ENCODE measurements at regions not wholly inside any gene's neighbourhood (a gene's known extent, or its start where the extent isn't known, plus 50 kb on each side); places are given as distances from the start of the nearest gene placed in this dataset.
A peak's percentile ranks its signal among the peaks of the same experiment; 100 is the strongest.

DNA sequence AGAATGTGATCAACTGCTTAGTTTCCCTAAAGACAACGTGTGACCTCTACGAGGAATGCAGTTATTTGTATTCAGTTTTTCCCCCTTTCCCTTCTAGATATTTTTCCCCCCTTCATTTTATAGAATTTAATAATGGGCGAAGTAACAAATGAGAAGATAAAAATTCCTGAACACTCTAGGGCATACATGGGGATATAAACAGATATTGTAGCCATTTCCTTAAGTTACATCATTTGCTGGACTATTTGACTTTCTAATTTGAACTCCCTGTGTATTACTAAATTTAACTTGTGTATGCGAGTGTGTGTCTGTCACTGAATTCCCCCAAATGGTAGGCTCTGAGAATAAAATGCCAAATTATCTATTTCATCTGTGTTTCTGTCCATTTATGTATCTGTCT, 99.0 kb upstream of the ZFP64 start:
- no peak for DNase-seq

GRCh38 chr20:52289956-52290565, 98.5 kb upstream of the ZFP64 start:
- DNase-seq = no peak

DNA sequence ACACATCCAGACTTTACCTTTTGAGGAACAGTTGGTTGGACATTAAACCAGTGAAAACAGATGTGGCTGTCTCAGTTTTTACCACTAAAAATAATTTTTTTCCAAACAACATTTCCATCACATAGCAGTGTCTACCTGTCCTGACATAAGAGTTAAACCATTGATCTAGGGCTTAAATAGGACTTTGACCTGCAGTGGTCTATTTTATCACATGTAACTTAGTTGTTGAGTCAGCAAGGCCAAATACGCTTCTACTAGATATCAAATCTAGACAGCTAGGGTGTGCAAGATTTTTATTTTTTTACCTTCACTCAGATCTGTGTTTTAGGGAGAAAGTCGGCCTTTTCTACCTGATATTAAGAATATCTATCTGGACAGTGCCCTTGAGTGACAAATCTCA, 88.8 kb upstream of the ZFP64 start:
- no peak for DNase-seq

DNA sequence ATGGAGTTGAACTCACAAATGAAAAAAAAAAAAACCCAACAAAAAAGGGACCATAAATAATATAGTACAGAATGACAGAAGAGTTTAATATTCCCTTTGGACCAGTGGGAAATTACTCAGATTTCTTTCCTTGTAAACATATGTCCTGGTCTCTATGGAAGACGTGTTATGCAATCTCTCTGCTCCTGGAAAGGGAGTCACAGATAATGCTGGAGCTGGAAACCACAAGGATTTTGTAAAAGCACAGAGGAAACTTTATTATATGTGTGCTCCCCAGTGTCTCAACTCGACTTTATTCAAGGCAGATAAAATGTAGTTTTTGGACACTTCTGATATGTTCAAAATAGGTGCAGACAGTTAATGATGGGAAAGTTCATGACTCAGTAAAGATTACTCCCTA, 88.1 kb upstream of the ZFP64 start:
- DNase-seq = no peak

- no peak for DNase-seq
Observed at GRCh38 chr20:52275181-52275691, 83.7 kb upstream of the ZFP64 start.

- DNase-seq = no peak
Observed at GRCh38 chr20:52270696-52271095, 79.1 kb upstream of the ZFP64 start.

- DNase-seq = no peak
Observed at GRCh38 chr20:52270001-52270606, 78.5 kb upstream of the ZFP64 start.

GRCh38 chr20:52269321-52269720, 77.7 kb upstream of the ZFP64 start:
- DNase-seq = no peak

GRCh38 chr20:52268184-52268749, 76.7 kb upstream of the ZFP64 start:
- no peak for DNase-seq

DNA sequence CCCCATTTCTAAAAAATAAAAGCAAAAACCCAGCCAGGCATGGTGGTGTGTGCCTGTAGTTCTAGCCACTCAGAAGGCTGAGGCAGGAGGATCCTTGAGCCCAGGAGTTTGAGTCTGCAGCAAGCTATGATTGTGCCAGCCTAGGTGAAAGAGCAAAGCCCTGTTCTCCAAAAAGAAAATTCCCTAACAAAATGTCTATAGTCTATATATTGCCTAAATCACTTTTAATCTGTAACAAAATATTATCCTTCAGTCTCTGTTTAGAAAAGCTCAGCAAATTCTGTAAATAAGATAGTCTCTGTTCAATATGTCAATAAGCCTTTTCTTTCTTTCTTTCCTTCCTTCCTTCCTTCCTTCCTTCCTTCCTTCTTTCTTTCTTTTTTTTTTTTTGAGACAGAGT, 75.8 kb upstream of the ZFP64 start:
- DNase-seq = no peak

DNA sequence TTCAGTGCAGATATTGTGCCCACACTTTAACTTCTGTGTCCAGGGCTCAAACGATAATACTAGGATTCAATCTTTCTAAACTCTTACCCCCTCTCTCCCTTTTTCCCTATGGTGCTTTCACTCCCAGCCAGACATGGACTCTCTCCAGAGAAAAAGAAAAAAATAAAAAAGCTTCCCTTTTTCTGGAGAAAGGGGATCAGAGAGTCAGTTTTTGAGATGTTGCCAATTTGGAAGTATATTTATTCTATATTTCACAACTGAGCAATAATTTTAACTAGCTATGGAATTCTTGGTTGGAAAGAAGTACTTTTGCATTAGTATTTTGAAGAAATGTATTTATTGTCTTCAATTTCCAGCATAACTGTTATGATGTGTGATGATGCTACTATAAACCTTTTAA, 72.2 kb upstream of the ZFP64 start:
- no peak for DNase-seq

- no peak for DNase-seq
Observed at GRCh38 chr20:52261792-52262191, 70.2 kb upstream of the ZFP64 start.

DNA sequence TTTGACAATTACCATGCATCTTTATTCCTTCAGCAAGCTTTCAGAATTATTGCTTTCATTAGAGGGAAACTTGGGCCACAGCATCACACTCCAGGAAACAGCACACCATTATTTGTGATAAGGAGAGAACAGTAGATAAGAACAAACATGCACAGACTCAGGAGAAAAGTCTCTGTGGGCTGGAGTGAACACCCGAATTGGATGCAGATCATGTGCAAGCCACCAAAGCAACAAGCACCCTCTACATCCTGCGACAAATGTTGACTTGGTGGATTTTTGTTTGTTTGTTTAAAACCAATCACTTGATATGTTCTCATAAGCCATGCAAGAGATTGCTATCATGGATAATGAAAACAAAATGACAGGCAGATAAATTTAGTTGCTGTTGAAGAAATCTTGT, 67.7 kb upstream of the ZFP64 start:
- DNase-seq = no peak

DNA sequence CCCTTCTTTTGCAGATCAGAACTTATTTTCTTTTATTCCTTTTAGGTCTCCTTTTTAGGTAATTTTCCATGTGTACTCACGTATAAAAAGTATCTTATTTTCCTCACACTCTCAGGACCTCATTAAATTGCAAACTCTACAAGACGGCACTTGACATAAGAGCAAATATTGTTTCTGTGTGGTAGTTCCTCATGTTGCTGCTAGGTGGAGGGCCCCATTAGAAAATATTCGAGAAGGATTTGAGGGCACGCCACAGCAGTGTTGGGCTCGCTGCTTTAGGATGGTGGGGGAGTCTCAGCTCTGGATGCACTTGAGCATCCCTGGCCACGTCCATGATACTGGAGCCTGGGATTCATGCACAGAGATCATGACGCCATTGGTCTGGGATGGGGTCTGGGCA, 64.9 kb upstream of the ZFP64 start:
- DNase-seq = no peak

GRCh38 chr20:52252664-52253063, 61.1 kb upstream of the ZFP64 start:
- DNase-seq = no peak

GRCh38 chr20:52251827-52252226, 60.2 kb upstream of the ZFP64 start:
- DNase-seq = no peak

DNA sequence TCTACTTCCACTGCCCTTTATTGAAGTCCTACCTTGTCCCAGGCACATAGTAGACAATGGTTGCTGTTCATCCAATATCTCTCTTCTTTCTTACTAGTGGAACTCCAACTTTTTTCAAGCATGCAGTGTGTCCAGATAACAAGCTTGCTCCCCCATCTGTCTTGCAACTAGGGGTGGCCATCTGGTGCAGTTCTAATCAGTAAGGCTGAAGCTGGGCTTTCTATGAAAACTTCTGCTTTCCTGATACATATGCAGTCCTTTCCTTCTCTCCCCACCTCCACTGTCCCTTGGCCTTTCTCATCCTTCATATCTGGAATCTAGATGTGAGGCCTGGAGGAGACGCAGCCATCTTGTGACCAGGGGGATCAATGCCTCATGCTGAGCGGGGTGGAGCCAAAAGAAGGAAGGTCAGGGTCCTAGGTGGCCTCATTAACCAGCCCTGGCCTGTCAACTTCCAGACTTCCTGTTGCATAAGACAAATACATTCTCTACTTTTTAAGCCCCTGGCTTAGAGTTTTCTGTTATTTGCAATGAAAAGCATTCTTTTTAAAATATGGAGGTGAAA, 59.6 kb upstream of the ZFP64 start:
- DNase-seq = no peak

GRCh38 chr20:52247548-52247947, 56.0 kb upstream of the ZFP64 start:
- no peak for DNase-seq

DNA sequence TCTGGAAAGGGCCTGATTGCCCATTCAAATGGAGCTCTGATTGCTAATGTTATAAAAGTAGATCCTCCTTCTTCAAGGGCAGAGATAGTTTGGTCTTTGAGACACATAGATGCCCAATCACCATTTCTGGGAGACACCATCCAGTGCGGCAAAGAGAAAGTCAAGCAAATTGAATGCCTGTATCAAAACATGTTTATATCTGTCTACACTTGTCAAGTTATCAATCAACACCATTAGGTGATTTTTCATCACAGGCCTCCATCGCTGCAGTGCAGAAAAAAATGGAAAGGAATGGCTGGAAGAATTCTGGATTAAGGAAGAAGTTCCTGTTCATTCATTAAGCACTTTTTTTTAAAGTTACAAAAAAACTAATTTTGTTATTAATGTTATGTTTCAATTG, 54.8 kb upstream of the ZFP64 start:
- DNase-seq = no peak

GRCh38 chr20:52244702-52245101, 53.1 kb upstream of the ZFP64 start:
- DNase-seq = no peak

- DNase-seq = peak; percentile 24
Observed at GRCh38 chr20:52242237-52243230, 51.0 kb upstream of the ZFP64 start.
